Cardiac septum (tissue), 1 donor: ENCODE measurements at regions not wholly inside any gene's neighbourhood (a gene's known extent, or its start where the extent isn't known, plus 50 kb on each side); places are given as distances from the start of the nearest gene placed in this dataset.

Experiments used
- DNase-seq: peaks from one replicate; pipeline ENCODE4 v3.0.0-alpha.2; 2020; ENCODE audit warnings: low spot score
- intact Hi-C: fragments of 100-400 bp; cut with DNase I; formaldehyde crosslinking; loops from one replicate; pipeline ENCODE4 v1.14.0; 2022
- donor health status: DM: no; HTN: no; CAD: no.

DNA sequence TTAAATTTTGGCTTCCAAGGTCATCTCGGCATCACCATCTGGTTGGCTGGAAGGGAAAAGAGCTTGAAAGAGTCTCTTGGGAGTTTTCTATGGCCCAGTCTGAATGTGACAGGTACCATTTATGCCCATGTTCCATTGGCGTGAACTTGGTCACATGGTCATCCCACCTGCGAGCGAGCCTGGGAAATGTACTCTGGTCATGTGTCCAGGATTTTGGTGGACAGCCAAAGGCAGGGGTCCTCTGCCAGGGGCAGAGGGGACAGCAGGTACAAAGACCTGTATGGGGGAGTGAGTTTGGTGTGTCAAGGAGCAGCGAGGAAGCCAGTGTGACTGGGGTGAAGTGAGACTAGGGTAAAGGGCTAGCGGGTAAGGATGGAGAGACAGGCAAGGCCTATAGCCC lies 112.6 kb downstream of the CDC5L start:
- DNase-seq = no peak
- intact Hi-C loops = no loop called here

DNA sequence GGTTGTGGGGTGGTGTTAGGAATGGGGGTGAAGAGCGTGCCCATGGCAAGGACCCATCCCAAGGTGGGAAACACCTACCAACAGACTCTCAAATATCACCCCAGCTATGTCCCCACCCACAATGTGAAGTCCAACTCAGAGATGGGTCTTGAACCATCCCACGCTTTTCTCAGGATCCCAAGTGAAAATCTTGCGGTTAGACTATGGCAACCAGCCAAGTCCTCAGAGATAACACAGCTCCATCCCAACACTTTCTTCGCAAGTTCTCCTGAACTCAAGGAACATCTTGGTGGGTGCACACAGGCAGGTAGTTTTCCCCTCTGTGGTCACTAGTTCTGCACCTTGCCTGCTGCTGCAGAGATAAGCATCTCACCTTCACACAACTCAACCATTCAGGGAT lies 116.0 kb downstream of the CDC5L start:
- intact Hi-C loops = no loop called here
- no peak for DNase-seq

DNA sequence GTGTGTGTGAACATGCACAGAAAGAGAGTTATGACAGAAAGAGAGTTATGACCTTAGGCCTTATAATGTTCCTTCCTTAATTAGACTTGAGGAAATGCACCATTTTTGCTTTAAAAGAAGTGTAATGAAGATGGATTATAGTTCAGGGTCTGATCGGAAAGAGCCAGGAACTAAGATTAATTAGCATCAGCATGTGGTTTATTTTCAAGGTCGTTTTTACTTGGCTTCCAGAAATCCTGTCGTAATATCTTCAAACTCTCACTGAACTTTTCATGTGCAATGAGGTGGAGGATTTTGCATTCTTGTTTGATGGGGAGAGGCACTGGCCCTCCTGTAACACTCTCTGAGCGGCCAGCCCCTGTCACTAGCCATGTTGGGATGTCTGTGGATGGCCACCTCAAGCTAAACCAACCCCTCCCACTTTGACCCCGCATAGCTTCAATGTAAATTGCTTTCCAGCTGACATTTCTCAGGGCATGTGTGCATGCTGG lies 116.8 kb downstream of the CDC5L start:
- DNase-seq = no peak
- intact Hi-C loops = no loop called here

DNA sequence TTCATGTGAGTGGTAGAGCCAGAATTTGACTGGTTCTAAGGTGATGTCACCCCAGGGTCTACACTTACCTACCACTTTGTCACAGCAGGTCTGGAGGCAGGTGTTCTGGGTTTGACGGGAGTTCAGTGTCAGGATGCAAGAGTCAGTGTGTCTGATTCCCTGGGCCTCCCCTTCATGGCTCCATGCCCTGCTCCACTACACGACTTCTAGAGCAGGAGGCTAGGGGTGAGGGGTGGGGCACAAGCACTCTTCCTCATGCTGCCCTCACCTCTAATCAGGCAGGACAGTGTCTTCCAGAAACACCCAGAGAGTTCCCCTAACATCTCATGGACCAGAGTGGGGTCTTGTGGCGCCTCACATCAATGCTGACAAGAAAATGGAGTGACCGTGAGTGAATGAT lies 118.2 kb downstream of the CDC5L start:
- intact Hi-C loops = no loop called here
- DNase-seq = no peak

DNA sequence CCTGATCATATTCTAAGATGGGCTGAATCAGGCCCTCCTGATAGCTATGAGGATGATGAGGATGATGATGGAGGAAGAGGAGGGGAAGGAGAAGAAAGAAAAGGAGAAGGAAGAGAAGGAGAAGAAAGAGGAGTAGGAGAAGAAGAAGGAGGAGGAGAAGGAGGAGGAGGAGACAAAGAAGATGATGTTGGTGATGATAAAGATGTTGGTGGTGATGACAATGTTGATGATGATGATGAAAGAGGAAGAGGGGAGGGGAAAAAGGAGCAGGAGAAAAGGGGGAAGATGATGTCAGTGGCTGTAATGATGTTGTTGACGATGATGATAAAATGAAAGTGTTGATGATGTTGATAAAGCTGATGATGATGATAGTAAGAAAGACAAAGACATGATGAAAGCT lies 119.5 kb downstream of the CDC5L start:
- DNase-seq = no peak

DNA sequence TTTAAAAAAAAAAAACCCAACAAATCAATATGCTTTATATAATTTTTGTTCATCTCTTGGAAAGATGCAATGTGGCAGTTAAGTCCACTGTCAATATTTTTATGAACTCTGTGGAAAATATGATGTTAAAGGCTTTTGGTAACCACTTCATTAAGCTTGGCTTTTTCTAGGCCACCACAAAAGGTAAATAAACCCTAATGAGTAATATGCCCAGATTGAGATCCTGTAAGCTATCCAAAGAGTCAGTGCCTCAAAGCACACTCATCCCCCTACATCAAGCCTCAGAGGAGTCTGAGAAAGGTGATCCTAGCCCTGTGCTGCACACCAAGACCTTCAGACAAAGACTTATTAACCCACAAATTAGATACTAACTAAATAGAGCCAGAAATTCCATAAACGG lies 121.1 kb downstream of the CDC5L start:
- no peak for DNase-seq
- intact Hi-C loops = no loop called here

More for the DNA sequence above, 119.5 kb downstream of the CDC5L start:
- intact Hi-C loops = no loop called here

DNA sequence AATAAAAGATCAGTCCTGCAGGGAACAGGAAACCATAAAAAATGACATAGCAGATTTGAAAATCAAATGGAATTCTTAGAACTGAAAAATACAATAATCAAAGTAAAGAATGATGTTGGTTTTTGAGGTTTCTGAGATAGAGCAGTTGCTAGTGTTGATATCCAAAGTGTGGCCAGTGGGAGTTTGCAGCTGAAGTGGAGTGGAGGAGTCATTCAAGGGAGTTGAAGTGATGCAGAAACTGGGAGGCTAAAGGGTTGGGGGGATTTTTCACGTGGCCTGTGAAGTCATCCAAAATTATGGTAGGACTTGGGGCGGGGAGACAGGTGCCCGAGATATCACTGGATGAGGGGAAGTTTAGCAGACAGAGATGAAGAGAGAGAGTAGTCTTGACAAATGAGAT lies 123.6 kb downstream of the CDC5L start:
- no peak for DNase-seq
- intact Hi-C loops = no loop called here

DNA sequence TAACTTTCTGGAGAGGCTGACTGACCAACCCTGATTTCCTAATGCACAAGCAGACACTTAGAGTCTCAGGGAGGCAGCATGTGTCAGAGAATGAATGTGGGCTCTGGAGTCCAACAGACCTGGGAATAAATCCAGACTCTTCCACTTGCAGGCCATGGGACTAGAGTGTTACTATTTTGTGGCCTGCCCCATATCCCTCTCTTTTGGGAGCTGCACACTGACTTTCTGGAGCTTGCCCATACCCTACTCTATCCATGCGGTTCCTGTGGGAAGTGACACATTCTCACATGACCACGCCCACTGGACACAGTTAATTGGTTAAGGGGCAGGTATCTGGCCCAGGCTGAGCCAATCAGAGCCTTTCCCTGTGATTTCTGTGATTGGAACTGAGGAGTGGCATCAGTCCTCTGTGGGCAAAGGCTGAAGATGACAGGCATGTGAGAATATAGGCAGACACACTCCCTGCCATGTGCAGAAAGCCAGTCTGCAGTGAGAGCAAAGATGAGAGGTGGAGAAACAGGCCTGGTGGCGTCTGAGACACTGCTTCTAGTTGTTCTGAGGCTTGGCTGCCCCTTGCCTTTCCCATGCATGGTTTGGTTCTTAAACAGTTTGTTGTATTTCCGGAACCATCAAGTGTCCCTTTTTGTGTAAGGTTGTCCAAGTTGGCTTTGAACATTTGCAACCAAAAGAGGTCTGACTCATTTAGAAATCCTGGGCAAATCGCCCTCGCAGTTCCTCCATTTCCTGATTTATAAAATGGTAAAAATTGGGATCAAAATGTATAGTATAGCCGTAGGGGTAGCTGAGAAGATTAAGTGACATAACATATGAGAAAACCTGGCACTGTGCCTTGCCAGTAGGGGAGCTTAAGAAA lies 125.6 kb downstream of the CDC5L start:
- DNase-seq = no peak
- intact Hi-C loops = no loop called here

DNA sequence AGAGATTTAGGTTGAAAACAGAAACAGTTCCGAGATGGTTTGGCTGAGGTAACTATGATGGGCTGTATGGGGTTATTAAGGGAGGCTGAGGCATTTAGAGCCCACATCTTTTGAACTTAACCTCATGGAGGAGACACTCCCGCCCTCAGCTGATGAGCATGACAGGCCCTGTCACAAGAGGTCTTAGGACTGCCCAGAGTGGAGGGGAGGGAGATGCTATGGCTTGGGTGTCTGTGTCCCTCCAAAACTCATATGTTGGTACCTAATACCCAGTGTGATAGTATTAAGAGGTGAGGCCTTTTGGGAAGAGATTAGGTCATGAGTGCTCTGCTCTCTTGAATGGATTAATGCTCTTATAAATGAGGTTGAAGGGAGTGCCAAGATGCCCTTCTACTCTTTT lies 126.6 kb downstream of the CDC5L start:
- intact Hi-C loops = no loop called here
- no peak for DNase-seq

DNA sequence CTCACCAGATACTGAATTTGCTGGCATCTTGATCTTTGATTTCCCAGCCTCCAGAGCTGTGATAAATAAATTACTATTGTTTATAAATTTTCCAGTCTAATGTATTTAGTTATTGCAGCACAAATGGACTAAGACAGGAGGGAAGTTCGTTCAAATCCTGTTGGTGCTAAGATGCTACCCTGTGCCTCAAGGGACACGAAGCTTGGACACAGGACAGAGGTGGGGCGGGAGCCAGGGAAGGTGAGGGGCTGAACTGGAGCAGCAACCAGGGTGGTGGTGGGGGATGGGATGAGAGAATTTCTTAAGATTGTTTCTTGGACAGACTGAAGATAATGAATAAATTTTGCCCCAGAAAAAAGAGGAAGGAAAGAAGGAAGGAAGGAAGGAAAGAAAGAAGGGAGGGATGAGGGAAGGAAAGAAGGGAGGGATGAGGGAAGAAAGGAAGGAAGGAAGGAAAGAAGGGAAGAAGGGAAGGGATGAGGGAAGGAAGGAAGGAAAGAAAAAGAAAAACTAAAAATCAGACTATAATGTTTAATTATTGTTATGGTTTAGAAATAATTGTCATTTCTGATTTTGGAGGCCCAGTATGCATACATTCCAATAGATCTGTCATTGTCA lies 127.2 kb downstream of the CDC5L start:
- intact Hi-C loops = no loop called here
- DNase-seq = no peak

DNA sequence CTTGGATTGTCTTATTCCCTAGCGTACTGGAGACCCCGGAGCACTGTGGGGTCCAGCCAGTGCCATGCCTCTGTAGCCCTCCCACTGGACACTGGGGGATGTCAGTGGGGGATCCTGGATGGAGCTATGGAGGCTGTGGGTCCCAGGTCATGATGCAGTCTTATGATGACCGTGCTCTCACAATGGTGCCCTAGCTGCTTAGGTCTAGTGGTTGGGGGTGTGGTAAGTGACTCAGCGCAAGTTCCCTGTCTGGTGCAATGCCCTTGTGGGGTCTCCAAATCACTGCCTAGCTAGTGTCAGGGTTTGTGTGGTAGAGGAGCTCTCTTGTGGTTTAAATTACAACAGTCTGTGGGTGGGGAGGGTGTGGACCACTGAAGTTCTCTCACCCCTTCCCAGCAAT lies 135.4 kb downstream of the CDC5L start:
- DNase-seq = no peak
- intact Hi-C loops = no loop called here

DNA sequence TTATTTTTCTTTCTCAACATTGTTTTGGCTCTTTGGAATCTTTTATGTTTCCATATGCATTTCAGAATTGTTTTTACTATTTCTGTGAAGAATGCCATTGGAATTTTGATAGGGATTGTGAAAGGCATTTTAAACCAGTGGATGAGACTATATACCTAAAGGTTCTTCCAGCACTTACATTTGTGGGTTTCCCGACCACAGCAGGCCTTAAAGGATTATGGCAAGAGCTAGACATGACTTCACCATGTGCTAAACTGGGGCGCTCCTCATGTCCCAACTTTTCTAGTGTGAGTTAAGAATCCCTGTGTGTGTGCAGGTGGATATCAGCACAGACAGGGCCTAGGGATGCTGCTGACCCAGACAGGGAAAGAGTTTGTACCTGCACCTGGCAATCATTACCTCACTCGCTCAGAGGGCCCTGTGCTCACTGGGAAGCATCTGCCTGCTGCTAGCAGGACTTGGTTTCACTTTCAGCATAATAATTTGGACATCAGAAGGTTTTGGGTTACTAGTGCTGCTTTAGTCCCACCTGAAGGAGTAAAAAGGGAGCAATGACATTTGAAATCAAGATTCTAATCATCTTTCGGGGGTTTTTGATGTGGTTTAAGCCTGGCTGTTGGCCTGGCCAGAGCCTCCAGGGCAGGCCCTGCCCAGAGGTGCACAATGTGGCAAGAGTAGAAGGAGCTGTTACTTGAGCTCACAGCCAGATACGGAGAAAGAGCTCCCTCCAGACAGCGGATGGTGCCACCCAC lies 137.1 kb downstream of the CDC5L start:
- intact Hi-C loops = no loop called here
- DNase-seq = no peak

DNA sequence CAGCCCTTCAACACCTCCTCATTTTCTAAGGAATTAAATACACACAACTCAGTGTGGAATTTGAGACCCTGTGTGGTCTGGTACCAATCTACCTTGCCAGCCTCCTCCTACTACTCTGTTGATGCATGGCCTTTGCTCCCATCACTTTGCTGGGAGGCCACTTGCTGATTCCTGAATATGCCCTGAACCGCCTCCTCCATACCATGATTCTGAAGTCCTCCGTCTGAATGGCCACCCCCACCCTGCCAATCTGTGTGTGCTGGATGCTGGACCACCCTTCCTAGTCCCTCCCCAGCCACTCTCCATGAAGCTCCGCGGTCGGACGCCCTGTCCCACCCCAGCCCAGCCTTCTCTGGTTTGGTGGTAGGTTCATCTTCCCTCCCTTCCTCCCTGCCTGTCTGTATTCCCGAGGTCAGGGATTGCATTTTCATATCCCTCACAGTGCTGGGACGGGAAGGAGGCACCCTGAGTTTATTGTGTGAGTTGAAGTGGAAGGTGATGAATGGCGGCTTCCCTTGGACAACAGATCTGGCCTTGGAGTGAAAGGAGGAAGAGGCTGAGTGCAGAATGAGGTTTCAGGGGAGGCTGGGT lies 138.3 kb downstream of the CDC5L start:
- no peak for DNase-seq
- intact Hi-C loops = no loop called here

DNA sequence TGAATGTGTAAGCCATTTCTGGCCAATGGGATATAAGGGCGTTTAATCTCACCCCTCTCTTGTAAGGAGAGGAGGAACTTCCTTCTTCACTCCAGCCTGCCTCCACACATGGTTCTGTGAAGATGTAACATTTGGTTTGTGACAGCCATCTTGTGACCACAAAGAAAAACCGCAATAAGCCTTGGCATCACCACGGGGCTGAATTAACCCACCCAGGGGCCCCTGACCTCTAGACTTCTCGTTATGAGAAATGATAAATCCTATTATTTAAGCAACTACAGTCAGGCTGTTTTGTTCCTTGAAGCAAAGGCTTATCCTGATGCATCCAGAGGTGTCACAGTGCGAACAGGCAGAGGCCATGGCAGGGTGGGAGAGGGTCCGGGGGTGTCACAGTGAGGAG lies 139.7 kb downstream of the CDC5L start:
- intact Hi-C loops = no loop called here
- DNase-seq = no peak

DNA sequence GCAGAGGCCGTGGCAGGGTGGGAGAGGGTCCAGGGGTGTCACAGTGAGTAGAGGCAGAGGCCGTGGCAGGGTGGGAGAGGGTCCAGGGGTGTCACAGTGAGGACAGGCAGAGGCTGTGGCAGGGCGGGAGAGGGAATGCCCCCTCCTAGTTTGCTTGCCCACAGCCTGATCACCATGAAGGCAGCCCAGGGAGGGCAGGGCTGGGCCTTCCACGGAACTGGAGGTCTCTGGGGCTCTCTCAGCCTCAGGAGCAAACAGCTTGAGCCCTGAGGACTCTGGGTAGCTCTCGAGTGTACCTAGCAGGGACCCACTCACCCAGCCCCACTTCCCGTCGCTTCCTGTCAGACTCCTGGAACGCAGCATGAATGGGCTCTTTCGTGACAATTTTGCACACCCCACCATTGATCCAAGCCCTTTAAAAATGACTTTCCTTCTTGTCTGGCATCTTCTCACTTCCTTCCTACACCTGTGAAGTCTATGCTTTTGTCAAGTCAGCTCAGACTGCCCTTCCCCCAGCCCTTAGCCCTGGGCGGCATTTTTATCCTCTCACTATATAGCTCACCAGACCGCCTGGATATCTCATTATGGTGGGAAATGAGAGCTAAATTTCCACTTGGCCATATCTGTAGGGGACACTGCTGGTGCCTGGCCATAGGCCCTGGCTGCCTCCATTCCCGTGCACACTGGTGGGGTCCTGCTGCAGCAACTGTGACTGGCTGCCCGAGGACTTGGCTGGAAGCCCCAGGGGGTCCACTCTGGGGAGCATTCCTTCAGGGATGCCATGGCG lies 140.3 kb downstream of the CDC5L start:
- intact Hi-C loops = no loop called here
- no peak for DNase-seq

DNA sequence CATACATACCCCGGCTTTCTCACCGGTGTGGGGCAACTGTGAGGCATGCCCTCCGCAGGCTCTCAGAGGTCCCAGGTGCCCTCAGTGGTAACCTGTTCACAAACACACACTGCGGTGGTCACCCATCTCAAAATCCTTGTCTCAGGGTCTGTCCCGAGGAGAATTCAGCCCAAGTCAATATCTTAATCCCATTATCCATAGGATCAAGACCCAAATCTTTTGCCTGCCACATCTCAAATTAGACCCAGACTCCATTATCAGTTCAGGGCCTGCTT lies 140.8 kb downstream of the CDC5L start:
- intact Hi-C loops = no loop called here
- DNase-seq = no peak

DNA sequence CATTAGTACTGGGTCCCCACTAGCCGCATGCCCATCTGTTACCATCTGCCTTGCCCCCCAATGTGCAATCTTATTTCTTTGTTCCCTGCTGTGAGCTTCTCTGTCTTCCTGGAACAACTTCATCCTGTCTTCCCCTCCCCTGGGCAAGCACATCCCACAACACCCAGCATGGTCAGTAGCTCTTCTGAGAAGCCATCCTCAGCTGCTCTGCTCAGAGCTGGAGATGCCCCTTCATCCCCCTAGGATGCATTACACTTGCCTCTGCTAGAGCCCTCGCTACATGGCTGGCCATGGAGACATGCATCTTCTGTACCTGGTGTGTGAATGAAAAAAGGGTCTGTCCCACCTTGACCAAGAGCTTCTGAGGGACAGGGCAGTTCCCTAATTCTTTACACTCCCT lies 141.2 kb downstream of the CDC5L start:
- no peak for DNase-seq
- intact Hi-C loops = no loop called here

DNA sequence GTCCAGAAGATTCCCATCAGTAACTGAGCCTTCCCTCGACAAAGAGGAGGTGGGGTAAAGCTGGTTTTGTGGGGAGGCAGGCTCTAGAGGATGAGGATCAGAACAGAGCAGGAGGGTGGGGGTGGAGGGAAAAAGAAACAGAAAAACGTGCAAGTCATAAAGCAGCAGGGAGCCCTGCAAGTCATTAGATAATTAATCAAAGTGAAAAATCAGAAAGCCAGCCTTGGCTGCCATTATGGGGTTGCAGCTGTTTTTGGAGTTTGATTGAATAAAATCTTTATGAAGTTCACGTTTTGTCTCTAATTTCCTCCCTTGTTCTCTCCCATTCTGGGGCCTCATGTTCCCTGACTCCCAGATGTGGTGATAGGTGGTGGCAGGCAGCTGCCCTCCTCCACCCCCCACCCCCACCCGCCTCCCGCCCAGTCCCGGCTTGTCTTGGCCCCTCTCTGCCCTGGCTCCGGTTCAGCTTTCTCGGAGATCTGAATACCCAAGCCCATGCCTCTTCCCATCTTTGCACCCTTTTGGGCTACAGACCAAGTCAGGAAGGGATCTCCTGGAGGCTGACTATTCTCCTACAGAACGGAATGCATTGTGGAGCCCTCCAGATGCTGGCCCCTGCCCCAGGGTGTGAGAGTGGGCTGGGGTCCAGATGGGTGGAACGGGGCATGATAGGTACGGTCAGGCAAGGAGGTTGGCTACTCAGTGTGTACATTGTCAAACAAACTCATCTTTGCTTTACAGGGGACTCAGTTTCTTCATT lies 141.8 kb downstream of the CDC5L start:
- intact Hi-C loops = no loop called here
- no peak for DNase-seq
